ENCODE measurements at regions not wholly inside any gene's neighbourhood (a gene's known extent, or its start where the extent isn't known, plus 50 kb on each side); places are given as distances from the start of the nearest gene placed in this dataset.
A peak's percentile ranks its signal among the peaks of the same experiment; 100 is the strongest.

DNA sequence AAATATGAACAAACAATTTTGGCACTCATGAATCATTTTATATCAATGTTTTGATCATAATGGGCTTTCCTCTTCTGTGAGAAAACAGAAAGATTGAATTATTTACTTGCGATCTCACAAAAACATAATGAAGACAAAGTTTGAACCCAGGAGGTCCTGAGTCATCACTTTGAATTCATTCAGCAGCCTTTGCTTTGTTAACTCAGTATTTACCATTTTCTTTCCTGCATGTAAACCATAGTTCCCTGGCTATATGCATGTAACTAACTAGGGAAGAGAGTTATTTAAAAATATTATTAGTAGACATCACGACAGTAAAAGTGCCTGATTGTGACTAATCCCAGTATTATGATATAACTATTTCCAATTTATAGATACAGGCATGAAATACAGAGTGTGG is 1026.2 kb downstream of the PLOD2 start:
- H3K27ac ChIP-seq (ENCODE audit: low read depth, low read length): no peak overlapping the region
- H3K4me1 Mint-ChIP-seq: no peaks in the 10 kb centered on the region
- no peaks in the 10 kb centered on the region for H3K27me3 ChIP-seq (ENCODE audit: insufficient read depth, low read length, poor library complexity, severe bottlenecking)
- H3K27me3 Mint-ChIP-seq: no peaks in the 10 kb centered on the region
- POLR2A ChIA-PET: no interaction called here
- no peaks in the 10 kb centered on the region for H3K36me3 Mint-ChIP-seq
- H3K9me3 Mint-ChIP-seq: peaks cover 0 to 9% (median 2%) of the 10 kb centered on the region in 5 donors
- DNase-seq: no peak
- H3K4me3 Mint-ChIP-seq: no peak overlapping the region
- no peaks in the 10 kb centered on the region for H3K9me3 ChIP-seq (ENCODE audit: low read length)
- H3K4me3 ChIP-seq (ENCODE audit: low read length): no peak overlapping the region
- H3K27ac Mint-ChIP-seq: no peak overlapping the region
- H3K4me1 ChIP-seq (ENCODE audit: insufficient read depth, low read length): no peaks in the 10 kb centered on the region
- CTCF ChIA-PET: no interaction called here
- no peaks in the 10 kb centered on the region for H3K36me3 ChIP-seq (ENCODE audit: insufficient read depth, low read length)

DNA sequence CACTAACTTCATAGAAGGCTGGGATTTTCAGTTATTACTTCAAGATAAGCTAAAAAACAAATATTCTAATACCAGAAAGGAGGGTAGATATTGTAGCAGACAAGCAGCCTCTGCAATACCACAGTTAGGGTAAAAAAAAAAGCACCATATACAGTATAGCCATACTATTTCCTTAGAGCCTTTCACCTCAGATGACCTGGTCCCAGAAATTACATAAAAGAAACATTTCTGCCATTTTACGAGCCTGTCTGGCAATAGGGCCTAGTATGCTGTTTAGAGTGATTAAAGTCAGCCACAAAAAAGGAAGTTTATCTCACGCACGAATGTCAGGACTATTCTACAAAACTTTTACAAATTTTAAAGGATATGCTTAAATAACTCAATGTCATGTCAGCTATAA is 1016.6 kb downstream of the PLOD2 start:
- ChIA-PET CTCF (no interaction called here), POLR2A (no interaction called here)
- Histone ChIP-seq H3K4me1 (ENCODE audit: insufficient read depth, low read length) (no peaks in the 10 kb centered on the region), H3K27ac (ENCODE audit: low read depth, low read length) (no peak overlapping the region), H3K4me3 (ENCODE audit: low read length) (no peak overlapping the region), H3K27me3 (ENCODE audit: insufficient read depth, low read length, poor library complexity, severe bottlenecking) (no peaks in the 10 kb centered on the region), H3K9me3 (ENCODE audit: low read length) (no peaks in the 10 kb centered on the region), H3K36me3 (ENCODE audit: insufficient read depth, low read length) (no peaks in the 10 kb centered on the region)
- Mint-ChIP-seq H3K27me3 (no peaks in the 10 kb centered on the region), H3K4me1 (no peaks in the 10 kb centered on the region), H3K9me3 (peaks cover 0 to 27% (median 7%) of the 10 kb centered on the region in 5 donors), H3K36me3 (no peaks in the 10 kb centered on the region), H3K27ac (no peak overlapping the region), H3K4me3 (no peak overlapping the region)
- DNase-seq: no peak

DNA sequence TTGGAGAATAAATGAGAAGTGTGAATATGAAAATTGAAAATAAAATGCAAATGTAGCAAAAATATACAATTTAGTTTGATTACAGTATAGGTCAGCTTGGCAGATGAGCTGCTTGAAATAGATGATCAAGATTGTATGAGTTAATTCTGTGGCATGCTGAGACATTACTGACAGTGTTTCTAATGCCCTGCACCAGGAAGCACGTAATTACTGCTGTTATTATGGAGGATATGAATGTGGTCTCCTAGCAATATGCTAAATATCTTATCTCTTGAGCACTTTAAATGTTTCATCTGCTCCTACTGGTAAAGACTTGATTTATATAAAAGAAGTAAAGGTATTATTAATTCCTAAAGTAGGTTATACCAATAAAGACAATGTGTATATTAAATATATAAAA is 1015.5 kb downstream of the PLOD2 start:
- Mint-ChIP-seq H3K27ac (no peak overlapping the region), H3K9me3 (peaks cover 0 to 27% (median 6%) of the 10 kb centered on the region in 5 donors), H3K36me3 (no peaks in the 10 kb centered on the region), H3K27me3 (no peaks in the 10 kb centered on the region), H3K4me1 (no peaks in the 10 kb centered on the region), H3K4me3 (no peak overlapping the region)
- Histone ChIP-seq H3K9me3 (ENCODE audit: low read length) (no peaks in the 10 kb centered on the region), H3K36me3 (ENCODE audit: insufficient read depth, low read length) (no peaks in the 10 kb centered on the region), H3K27ac (ENCODE audit: low read depth, low read length) (no peak overlapping the region), H3K4me3 (ENCODE audit: low read length) (no peak overlapping the region), H3K4me1 (ENCODE audit: insufficient read depth, low read length) (no peaks in the 10 kb centered on the region), H3K27me3 (ENCODE audit: insufficient read depth, low read length, poor library complexity, severe bottlenecking) (no peaks in the 10 kb centered on the region)
- ChIA-PET POLR2A (no interaction called here), CTCF (no interaction called here)
- DNase-seq: no peak

DNA sequence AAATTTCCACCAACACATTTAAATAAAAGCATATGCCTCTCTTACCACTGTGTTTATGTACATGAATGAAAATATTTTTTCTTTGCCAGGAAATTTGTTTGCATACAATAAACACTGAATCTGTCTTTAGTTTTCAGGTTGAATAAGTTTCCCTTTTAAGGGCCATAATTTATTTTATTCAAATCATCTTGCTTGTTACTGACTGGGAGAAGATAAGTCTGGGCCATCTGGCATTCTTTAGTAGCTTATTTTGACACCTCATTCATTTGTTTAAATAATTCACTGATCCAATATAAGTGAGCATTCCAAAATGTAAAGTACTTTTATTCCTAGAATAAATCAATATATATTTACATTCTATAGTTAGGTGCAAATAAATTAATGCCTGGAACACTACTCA is 1001.3 kb downstream of the PLOD2 start:
- H3K4me1 Mint-ChIP-seq: no peaks in the 10 kb centered on the region
- no peaks in the 10 kb centered on the region for H3K27me3 Mint-ChIP-seq
- DNase-seq: no peak
- Histone ChIP-seq H3K4me1 (ENCODE audit: insufficient read depth, low read length) (no peaks in the 10 kb centered on the region), H3K27me3 (ENCODE audit: insufficient read depth, low read length, poor library complexity, severe bottlenecking) (no peaks in the 10 kb centered on the region), H3K4me3 (ENCODE audit: low read length) (no peak overlapping the region), H3K27ac (ENCODE audit: low read depth, low read length) (no peak overlapping the region), H3K9me3 (ENCODE audit: low read length) (no peaks in the 10 kb centered on the region), H3K36me3 (ENCODE audit: insufficient read depth, low read length) (no peaks in the 10 kb centered on the region)
- H3K27ac Mint-ChIP-seq: no peak overlapping the region
- H3K9me3 Mint-ChIP-seq: peaks cover 0 to 15% (median 1%) of the 10 kb centered on the region in 5 donors
- no peaks in the 10 kb centered on the region for H3K36me3 Mint-ChIP-seq
- ChIA-PET POLR2A (no interaction called here), CTCF (no interaction called here)
- H3K4me3 Mint-ChIP-seq: no peak overlapping the region

DNA sequence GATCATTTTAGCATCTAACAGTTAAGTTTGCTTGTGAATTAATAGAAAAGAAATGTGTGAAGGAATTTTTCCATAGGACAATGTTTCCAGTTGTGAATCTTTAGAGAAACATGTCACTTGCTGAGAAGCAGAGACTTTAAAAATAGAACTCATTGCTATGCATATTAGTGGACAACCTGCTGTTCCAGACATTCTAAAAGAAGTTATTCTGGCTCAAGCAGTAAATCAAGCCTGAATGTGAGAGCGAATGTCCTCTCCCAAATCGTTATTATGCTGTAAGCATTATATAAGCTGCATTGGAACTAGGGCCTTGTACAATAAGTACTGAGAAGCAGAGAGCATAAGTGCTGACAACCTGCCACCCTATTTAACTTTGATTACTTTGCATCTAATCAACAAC is 990.9 kb downstream of the PLOD2 start:
- Histone ChIP-seq H3K36me3 (ENCODE audit: insufficient read depth, low read length) (no peaks in the 10 kb centered on the region), H3K9me3 (ENCODE audit: low read length) (no peaks in the 10 kb centered on the region), H3K4me1 (ENCODE audit: insufficient read depth, low read length) (no peaks in the 10 kb centered on the region), H3K27me3 (ENCODE audit: insufficient read depth, low read length, poor library complexity, severe bottlenecking) (no peaks in the 10 kb centered on the region), H3K4me3 (ENCODE audit: low read length) (no peak overlapping the region), H3K27ac (ENCODE audit: low read depth, low read length) (no peak overlapping the region)
- Mint-ChIP-seq H3K4me1 (no peaks in the 10 kb centered on the region), H3K9me3 (peaks cover 0 to 18% (median 2%) of the 10 kb centered on the region in 5 donors), H3K4me3 (no peak overlapping the region), H3K27ac (no peak overlapping the region), H3K27me3 (no peaks in the 10 kb centered on the region), H3K36me3 (no peaks in the 10 kb centered on the region)
- no peak for DNase-seq
- ChIA-PET CTCF (no interaction called here), POLR2A (no interaction called here)

DNA sequence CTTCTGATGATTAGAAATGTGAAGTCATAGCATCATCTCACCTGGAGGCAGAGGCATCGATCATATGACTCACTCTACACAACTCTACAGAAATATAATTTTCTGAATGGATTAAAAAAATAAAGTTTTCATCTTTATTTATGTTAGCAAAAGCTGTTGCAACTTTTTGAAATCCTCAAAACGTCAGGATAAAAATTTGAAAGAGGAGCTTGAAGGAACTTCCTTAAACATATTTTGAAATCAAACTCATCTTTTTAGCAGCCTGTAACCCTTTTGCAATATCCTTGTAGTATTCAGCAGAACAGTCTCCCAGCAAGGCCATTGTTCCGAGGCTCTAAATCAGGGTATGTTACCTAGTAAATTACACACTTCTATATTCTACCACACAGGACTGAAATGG is 985.4 kb downstream of the PLOD2 start:
- no peak for DNase-seq
- ChIA-PET POLR2A (no interaction called here), CTCF (no interaction called here)
- no peaks in the 10 kb centered on the region for H3K9me3 ChIP-seq (ENCODE audit: low read length)
- no peaks in the 10 kb centered on the region for H3K36me3 ChIP-seq (ENCODE audit: insufficient read depth, low read length)
- H3K27ac Mint-ChIP-seq: no peak overlapping the region
- no peaks in the 10 kb centered on the region for H3K27me3 ChIP-seq (ENCODE audit: insufficient read depth, low read length, poor library complexity, severe bottlenecking)
- no peaks in the 10 kb centered on the region for H3K36me3 Mint-ChIP-seq
- H3K4me1 Mint-ChIP-seq: no peaks in the 10 kb centered on the region
- no peaks in the 10 kb centered on the region for H3K27me3 Mint-ChIP-seq
- H3K4me1 ChIP-seq (ENCODE audit: insufficient read depth, low read length): no peaks in the 10 kb centered on the region
- H3K9me3 Mint-ChIP-seq: peaks cover 0 to 20% (median 2%) of the 10 kb centered on the region in 5 donors
- no peak overlapping the region for H3K4me3 ChIP-seq (ENCODE audit: low read length)
- no peak overlapping the region for H3K4me3 Mint-ChIP-seq
- H3K27ac ChIP-seq (ENCODE audit: low read depth, low read length): no peak overlapping the region

DNA sequence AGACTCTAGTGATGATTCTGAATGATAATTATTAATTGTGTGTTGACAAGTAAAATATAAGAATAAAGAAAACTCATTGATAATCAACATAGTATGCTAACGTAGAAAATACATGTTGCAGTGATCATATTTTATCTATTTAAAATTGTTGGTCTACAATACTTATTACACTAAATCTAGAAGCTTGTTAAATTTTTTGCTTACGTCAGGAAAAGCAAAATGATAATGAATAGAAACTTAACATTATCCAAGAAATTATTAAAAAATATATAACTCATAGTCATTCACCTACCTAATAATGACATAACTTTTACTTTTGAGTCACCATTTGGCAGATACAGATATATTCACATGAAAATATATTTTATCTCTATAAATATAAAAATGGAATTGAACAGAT is 984.1 kb downstream of the PLOD2 start:
- H3K4me3 Mint-ChIP-seq: no peak overlapping the region

DNA sequence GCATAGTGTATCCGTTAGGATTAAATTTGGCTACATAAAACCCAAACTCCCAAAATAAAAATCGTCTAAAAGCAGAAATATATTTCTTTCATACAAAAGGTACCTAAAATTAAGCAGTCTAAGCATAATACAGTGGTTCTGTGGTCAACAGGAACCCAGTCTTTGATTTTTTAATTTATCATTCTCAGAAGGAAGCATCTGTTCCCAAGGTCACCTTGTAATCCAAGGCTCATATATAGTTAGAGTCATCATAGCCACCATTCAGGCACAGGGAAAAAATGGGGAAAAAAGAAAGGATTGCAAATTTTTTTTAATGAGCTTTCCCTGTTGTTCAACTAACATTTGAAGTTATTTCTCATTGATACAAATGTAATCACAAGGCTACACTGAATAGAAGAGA is 983.2 kb downstream of the PLOD2 start:
- H3K9me3 Mint-ChIP-seq: peaks cover 0 to 15% (median 3%) of the 10 kb centered on the region in 5 donors
- Histone ChIP-seq H3K4me1 (ENCODE audit: insufficient read depth, low read length) (no peaks in the 10 kb centered on the region), H3K9me3 (ENCODE audit: low read length) (no peaks in the 10 kb centered on the region), H3K36me3 (ENCODE audit: insufficient read depth, low read length) (no peaks in the 10 kb centered on the region), H3K27me3 (ENCODE audit: insufficient read depth, low read length, poor library complexity, severe bottlenecking) (no peaks in the 10 kb centered on the region), H3K27ac (ENCODE audit: low read depth, low read length) (no peak overlapping the region), H3K4me3 (ENCODE audit: low read length) (no peak overlapping the region)
- no peak overlapping the region for H3K4me3 Mint-ChIP-seq
- H3K27me3 Mint-ChIP-seq: no peaks in the 10 kb centered on the region
- POLR2A ChIA-PET: no interaction called here
- no peak for DNase-seq
- H3K27ac Mint-ChIP-seq: no peak overlapping the region
- H3K4me1 Mint-ChIP-seq: no peaks in the 10 kb centered on the region
- no peaks in the 10 kb centered on the region for H3K36me3 Mint-ChIP-seq
- CTCF ChIA-PET: no interaction called here

More for the DNA sequence above, 984.1 kb downstream of the PLOD2 start:
- no peaks in the 10 kb centered on the region for H3K27me3 ChIP-seq (ENCODE audit: insufficient read depth, low read length, poor library complexity, severe bottlenecking)
- Mint-ChIP-seq H3K27me3 (no peaks in the 10 kb centered on the region), H3K4me1 (no peaks in the 10 kb centered on the region), H3K27ac (no peak overlapping the region), H3K36me3 (no peaks in the 10 kb centered on the region), H3K9me3 (peaks cover 0 to 15% (median 3%) of the 10 kb centered on the region in 5 donors)
- H3K36me3 ChIP-seq (ENCODE audit: insufficient read depth, low read length): no peaks in the 10 kb centered on the region
- no peak overlapping the region for H3K27ac ChIP-seq (ENCODE audit: low read depth, low read length)
- no peak overlapping the region for H3K4me3 ChIP-seq (ENCODE audit: low read length)
- DNase-seq: no peak
- no peaks in the 10 kb centered on the region for H3K9me3 ChIP-seq (ENCODE audit: low read length)
- no peaks in the 10 kb centered on the region for H3K4me1 ChIP-seq (ENCODE audit: insufficient read depth, low read length)
- ChIA-PET CTCF (no interaction called here), POLR2A (no interaction called here)

DNA sequence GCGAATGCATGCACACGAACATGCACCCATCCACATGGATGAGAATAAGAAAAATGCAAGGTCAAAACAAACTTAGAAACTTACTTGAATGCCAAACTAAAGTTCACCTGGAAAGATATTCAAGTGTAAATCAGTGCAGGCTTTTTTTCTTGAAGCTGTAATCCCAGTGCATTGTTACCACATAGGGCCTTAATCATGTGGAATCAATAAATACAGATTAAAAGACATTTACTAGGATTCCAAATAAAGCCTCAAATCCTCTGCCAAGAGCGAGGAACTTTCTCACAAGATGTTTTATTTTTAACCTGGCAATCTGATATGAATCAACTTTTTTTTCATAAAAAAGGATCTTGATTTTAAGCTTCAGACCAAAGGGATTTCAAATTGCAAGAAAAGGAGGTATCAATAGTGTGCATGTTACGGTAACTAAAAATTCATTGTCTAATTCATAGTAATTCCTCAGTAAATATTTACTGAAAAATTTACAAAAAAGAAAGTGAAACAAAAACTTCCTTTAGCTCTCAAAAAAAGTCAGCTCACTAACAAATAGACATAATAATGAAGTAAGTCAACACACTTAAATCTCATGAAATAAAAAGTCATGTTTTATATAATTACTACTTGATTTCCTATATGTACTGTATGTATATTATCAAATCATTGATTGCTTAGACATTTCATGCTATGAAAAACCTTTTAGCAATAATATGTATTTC is 978.6 kb downstream of the PLOD2 start:
- H3K4me1 Mint-ChIP-seq: no peaks in the 10 kb centered on the region
- H3K27ac Mint-ChIP-seq: no peak overlapping the region
- ChIA-PET CTCF (no interaction called here), POLR2A (no interaction called here)
- Histone ChIP-seq H3K9me3 (ENCODE audit: low read length) (no peaks in the 10 kb centered on the region), H3K4me1 (ENCODE audit: insufficient read depth, low read length) (no peaks in the 10 kb centered on the region), H3K27ac (ENCODE audit: low read depth, low read length) (no peak overlapping the region), H3K36me3 (ENCODE audit: insufficient read depth, low read length) (no peaks in the 10 kb centered on the region), H3K27me3 (ENCODE audit: insufficient read depth, low read length, poor library complexity, severe bottlenecking) (no peaks in the 10 kb centered on the region), H3K4me3 (ENCODE audit: low read length) (no peak overlapping the region)
- H3K9me3 Mint-ChIP-seq: peaks cover 0 to 9% (median 3%) of the 10 kb centered on the region in 5 donors
- H3K27me3 Mint-ChIP-seq: no peaks in the 10 kb centered on the region
- no peaks in the 10 kb centered on the region for H3K36me3 Mint-ChIP-seq
- DNase-seq: no peak
- peak overlapping the region in 1 of 7 donors; percentile 38 for H3K4me3 Mint-ChIP-seq

Measured in CD8-positive, alpha-beta memory T cell (primary cell).